HG03378 (cell line): ENCODE measurements at regions not wholly inside any gene's neighbourhood (a gene's known extent, or its start where the extent isn't known, plus 50 kb on each side); places are given as distances from the start of the nearest gene placed in this dataset.

Experiments used
- ATAC-seq: cut with Tn5 transposase; IDR thresholded peaks from one replicate; pipeline ENCODE4 v1.9.1; 2021; ENCODE audit warnings: mild to moderate bottlenecking, moderate library complexity; ENCODE audit not compliant: unreplicated experiment

DNA sequence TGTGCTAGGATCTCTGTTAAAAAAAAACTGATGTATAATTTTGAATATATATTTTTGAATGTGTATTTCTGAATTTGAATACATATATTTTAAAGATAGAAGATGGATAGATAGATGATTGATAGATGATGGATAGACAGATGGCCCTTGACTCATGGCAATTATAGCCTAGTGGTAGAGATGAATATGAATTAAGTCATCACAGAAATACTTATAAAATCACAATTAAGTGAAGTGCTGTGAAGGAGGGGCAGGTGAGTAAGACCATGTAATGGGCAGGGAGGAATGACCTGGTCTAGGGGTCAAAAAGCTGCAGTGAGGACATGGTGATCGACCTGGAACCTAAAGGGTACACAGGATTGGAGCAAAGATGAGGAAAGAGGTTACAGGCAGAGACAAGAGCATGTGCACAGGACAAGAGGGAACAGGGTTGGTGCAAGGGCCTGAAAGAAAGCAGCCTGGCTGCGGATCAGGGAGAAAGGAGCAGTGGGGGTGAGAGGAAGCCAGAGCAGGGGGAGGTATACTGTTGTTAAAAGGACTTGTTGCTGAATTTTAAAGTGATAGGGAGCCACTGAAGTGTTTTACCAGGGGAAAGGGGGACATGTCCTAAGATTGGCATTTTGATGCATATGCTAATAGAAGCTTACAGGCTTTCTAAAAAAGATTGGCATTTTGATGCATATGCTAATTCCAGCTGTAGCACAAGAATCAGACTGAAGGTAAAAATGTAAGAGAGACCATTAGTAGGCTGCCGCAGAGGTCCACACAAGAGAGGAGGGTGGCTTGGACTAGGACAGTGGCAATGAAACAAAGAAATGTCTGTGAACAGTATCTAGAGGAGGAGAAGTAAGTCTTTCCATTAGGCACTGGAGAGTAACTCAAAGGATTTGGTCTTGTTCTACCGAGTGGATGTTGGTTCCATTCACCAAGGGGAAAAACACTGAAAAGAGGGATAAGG lies 527.8 kb downstream of the AGTPBP1 start:
- no peak for ATAC-seq

DNA sequence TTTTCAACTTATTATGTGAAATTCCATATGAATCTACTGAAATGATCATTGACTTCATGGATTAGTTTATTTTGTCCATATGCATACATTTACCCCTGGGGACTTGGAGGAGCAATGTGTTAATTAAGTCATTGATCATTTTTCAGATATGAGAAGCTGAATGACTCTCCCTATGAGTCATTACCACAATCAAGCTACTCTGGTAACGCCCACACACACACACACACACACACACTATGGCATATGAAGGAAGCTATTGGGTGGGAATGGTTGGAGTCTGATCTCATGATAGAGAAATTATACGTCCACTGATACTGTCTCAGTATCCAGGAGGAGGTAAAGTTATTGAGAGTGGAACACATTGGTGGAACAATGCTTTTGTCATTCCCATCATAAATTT lies 528.9 kb downstream of the AGTPBP1 start:
- no peak for ATAC-seq

DNA sequence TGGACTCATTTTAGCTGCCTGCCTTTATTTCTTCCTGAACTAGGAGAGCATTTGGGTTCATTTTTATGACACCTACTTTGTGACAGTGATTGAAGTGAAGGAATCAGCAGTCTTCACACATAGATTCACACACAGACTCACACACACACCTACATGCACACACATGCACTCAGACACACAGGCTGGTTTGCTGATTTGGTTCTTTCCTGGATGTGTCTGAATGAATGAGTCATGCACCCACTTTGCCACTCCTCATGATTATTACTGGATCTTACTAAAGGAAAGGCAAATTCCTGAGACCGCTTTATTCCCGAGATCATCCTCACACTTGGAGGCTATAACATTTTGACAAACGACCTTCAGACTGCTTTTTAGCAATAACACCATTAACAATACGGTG lies 529.5 kb downstream of the AGTPBP1 start:
- no peak for ATAC-seq

DNA sequence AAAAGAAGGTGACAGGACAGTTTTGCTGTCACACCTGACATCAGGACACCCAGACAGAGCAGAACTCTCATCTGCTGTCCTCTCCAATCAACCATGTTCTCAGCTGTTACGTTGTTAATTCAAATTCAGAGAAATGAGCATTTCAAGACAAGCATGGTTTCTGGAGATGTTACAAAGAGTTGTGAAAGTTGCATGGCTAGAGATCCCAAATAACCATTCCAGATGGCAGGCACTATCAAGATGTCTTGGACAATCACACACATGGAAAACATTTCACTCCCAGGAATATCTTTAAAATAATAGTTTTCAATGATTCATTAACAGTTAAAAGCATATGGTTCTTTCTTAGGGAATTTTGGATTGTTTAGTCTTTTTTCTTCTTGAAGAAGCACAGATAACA lies 533.1 kb downstream of the AGTPBP1 start:
- ATAC-seq: no peak

DNA sequence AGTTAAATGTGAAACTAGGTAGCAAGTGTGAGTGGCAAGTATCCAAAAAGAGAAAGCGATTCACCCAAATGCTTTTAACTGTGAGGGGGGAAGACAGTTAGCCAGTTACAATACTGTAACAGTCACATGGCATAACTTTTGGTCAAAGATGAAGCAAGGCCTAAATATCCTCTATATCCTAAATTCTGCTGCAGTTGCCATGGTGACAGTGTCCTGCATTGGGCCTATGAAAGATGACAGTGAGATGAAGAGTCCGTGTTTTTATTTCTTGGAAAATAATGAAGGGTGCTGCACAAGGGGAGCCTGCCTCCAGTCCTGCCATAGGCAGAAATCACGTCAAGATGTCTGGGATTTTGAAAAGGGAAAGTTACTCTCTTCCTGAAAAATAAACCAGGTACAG lies 534.6 kb downstream of the NTRK2 start:
- ATAC-seq: no peak

DNA sequence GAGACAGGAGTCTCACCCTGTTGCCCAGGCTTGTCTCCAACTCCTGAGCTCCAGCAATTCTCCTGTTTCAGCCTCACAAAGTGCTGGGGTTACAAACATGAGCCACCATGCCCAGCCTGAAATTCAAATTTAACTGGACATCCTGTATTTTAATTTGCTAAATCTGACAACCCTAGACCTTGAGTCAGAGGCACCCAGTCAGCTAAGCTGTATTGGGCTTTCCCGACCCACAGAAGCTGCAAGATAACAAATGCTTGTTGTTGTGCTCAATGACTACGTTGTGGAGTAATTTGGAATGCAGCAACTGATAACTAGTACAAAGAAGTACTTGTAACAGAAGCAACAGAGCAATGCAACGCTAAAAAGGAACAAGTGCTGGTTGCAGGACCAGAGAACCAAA lies 533.1 kb downstream of the NTRK2 start:
- ATAC-seq: no peak

DNA sequence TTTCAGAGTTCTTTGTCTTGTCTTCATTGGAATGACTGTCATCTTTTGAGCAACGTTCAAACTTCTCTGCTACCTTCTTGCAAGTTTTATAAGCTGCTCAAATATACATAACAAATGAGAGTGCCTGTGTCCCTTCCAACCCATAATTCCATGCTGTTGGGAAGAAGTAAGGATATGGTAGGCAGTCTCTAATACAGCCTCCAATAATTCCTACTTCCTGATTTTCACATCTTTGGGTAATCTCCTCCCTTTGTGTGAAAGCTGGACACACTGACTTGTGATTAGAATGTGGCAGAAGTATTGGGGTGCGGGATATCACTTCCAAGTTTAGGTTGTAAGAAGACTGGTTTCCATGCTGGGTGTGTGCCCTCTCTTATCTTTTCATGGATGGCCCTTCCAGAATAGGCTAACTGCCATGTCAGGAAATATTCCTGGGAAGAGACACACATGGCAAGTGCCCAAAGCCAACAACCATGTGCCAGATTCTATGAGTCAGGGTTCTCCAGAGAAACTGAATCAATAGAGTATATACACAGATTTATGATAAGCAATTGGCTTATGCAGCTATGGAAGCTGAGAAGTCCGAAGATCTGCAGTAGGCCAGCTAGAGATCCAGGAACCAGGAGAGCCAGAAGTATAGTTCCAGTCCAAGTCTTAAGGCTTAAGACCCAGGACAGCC lies 531.3 kb downstream of the NTRK2 start:
- ATAC-seq: no peak

DNA sequence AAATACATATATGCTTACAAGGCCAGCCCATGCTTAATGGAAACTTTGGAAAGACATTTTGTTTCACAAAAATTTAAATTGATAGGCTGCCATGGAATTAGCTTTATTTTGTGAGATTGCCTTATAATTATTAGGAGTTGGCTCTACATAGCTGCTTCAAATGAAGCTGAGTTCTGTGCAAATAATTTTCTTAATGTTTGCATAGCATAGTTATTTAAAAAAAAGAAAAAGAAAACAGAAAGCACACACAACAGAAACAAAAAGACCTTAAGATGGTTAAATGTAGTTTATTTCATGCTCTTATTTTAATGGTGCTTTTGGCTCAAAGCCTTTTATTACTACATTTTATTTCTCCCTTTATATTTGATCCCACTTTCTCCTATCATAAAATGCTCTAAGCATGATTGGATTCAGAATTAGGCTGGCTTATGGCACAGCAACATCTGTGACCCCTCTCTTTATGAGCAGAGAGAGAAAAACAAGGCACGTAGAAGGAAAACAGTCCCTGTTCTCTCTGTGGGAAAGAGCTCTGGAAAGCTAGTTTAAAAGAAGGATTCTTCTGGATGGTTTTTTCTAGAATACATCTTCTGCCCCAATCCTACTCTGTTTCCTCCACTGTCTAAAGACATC lies 530.5 kb downstream of the NTRK2 start:
- ATAC-seq: no peak

DNA sequence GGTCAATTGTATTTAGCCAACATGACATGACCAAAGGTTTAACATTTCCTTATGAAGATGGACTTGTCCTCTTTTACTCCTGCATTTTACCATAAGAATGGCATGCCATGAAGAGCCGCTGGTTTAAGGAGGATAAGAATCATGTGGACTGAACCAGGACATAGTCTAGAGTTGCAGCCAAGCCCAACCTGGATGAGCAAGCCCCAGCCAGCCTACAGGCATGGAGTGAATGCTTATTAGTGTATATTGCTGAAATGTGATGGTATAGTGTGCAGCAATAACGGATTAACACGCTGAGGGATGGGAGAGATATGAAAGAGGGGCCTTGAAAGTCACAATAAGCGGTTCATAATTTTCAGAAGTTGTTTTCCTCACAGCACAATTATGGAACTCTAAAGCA lies 523.2 kb downstream of the NTRK2 start:
- no peak for ATAC-seq

DNA sequence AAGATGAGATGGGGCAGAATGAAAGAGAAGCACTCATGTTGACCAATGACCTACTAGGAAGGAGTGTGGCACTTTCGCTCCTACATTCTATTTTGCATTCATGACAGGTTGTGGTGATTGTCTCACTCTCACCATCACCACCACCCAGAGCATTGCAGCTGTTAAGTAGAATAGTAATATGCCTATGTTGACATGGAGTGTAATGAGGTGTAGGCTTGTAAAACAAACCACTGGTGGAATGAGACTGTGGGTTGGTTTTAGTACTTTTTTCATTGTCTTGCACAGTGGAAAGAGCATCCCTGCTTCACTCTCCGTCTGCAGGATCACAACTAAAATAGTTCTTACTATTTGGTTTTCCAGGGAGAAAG lies 516.7 kb downstream of the NTRK2 start:
- no peak for ATAC-seq

DNA sequence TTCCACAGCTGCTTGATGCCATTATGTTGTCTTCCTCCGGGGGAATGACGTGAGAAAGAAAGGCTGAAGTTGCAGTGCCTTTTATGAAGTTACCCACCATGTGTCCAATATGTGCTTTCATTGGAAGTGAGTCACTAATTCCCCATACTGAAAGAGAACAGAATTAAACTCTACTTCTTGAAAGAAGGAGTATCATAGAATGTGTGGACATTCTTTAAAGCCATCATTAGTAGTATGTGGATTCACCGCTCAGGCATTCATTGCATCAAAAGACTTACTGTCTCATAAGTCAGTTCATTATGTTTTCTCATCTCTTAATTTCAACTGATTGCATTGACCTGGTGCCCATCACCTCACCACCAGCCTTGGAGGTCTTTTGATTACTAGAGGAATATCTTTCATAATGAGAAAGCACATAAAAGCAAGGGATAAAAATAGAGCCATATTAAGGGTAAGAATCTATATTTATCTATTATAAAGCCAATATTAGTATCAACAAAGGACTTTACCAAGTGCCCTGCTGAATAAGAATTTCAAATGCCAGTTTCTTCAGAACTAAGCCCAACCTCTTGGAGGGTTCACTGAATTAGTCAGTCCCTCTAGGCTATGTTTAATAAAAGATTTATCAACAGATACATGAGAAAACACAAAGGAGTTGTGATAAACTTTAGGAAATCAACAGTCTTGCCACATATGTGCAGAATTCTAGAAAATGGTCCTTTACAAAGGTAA lies 516.1 kb downstream of the NTRK2 start:
- ATAC-seq: no peak

DNA sequence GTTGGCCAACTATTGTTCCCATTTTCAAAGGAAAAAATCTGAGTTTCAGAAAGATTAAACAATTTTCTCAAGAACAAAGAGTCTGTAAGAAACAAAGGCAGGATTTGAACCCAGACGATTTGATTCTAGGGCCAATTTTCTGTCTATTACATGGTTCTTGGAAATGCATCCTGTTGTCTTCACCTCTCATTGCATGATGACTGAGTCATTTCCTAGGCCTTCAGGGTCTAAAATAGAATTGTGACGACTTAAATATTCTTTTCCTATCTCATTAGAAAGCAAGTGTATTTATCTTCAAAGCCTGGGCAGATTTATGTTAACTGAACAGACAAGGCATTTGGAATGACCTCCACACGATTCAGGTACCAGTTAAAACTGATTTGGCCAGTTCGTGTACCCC lies 512.9 kb downstream of the NTRK2 start:
- ATAC-seq: no peak

DNA sequence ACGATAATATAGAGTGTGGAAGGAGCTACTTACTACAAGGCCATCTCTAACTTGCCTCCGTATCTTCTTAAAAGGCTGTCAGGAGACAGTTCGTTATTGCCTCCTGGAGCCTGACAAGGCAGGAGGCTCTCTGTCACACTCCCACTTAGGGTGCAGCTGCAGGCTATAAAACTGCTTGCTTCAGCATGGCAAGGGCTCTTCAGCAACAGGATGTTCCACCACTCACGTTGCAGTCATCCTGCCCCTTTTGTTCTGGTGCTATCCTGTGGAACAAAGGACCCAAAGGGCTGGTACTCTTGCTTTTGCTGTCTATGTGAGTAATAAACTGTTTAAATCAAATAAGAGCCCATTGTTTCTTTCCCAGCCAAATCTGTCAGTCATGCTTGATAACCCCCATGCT lies 508.9 kb downstream of the NTRK2 start:
- ATAC-seq: no peak

DNA sequence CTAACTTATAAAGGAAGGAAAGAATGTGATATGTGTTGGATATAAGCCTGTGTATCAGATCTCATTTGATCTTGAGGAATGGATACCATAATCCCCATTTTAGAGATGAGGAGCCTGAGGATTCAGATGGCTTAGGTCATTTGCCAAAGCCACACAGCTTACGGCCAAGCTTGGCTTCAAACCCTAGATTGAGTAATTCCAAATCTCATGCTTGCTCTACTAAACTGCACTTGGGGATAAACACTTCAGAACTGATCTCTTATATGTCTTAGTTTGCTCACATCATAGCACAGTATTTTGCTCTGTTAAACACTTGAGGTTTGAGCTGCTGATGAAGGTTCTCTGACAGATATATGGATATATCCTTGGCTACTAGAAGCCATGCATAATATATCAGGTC lies 504.4 kb downstream of the NTRK2 start:
- no peak for ATAC-seq

DNA sequence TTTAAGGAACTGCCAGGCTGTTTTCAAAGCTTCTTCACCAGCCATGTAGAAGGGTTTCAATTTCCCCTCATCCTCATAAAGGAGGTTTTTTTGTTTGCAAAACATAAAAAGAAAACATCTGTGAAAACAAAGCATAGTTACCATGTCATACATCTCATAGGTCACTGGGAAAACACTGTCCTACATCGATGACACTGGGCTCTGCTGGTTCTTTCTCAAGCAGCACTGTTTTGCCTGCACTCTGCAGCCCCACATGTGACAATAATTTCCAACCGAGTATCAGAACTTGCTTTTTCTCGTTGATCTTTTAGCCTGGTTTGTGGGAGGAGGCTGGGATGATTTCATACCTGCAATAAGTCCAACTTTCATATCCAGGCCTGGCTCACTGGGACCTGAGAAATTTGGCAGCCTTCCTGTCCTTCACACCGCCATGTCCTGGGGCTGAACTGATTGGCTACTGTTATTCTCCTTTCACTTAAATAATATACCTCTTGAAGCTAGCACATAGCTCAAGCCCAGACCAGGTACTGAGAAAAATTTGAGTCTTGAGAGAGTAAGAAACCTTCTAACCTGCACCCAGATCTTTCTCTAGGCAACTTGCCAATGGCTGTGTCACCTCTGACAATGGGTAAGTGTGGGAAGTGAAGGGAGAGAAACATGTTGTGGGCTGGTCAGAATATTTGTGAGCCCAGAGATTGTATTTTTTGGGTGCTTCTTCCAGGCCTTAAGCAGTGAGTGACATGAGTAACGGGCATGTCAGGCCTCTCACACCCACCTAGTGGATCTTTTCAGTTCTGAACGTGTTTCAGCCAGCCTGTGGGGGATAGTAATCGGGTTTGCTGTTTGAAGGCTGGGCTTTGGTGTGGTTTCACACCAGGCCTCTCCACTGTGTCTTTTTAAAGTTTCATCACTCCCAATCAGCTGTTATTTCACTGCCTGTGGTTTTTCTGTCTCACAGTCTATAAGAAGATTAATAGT lies 502.8 kb downstream of the NTRK2 start:
- ATAC-seq: no peak

DNA sequence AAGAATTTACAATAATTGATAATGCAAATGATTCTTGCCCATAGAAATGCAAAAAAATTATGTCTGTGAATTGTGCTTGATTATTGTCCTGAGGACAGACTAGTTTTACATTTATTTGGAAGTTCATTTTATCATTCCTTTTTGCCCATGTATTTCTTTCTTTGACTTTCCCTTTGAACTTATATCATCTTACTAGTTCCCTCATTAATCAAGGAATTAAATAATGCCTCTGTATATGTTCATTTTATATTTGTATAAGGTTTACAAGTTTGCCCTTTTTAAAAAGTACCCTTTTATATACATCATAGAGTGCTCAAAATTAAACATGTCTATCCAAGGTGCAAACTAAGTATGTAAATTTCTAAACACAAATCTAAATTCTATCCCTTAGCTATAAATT lies 501.6 kb downstream of the NTRK2 start:
- ATAC-seq: no peak

DNA sequence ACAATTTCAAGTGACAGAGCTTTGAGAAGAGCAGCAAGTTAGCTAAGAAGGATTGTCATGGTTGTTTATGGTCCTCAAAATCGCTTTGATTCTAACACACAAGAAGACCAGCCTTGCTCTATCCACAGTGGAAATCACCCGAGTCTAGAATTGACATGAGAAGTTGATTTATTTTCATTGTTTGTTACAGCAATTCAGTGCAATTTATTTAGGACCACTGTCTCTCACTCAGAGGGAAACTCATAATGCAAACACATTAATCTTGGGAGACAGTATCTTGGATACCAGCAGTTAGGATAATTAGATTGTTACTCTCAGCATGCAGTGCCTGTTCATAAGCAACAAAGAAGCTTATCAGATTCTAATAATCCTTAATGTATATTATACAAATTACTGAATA lies 498.9 kb downstream of the NTRK2 start:
- ATAC-seq: no peak

DNA sequence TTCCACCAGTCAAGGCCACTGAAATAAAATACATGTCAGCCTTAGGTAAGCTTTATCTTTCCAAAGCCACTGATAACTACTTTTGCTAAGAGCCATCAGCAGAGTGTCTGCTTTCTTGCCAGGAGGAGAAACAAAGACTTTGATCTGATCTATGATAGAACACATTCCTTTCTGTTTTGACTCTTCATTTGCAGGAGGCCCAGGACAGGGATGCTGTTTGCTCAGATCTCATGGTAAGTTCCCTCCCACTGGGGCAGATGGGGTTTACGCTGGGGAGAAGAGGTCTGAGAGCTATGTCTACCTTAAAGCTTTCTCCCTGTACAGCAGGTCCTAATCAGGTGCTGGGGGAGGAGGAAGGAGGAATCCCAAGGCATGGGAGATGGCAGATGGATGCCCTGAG lies 497.6 kb downstream of the NTRK2 start:
- ATAC-seq: no peak

DNA sequence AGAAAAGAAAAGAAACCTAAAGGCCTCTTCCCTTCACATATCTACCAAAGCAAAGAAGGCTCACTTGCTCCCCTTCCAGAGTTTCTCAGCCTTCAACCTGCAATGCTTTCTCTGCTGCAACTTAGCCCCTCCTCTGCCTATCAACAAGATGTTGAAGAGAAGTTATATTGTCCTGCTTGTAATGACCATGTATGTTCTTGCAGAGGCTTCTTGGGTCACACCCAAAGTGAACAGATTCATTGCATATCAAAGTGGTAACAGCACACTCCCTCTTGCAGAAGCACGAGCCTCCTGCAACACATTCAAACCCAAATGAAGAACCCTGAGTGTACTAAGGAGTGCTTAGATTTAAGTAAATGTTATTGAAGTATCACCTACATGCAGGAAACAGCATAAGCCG lies 494.3 kb downstream of the NTRK2 start:
- ATAC-seq: no peak

DNA sequence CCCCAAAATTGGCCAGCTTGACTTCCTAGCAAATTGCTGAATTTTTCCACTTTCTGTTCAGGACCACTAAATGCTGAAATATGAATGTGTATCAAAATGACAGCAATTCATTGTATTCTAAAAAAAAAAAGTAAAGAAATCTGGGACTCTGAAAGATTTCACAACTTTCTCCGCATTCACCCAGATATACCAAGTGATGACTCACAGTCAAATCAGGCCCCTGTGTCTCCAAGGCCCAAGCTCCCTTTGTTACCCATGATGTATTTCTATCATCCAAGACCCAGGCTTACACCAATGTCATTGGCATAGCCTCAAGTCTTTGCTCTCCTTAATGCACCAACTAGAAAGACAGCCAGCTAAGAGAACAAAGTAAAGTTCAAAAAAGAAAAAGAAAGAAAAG lies 493.9 kb downstream of the NTRK2 start:
- ATAC-seq: no peak
